ENCODE measurements at regions not wholly inside any gene's neighbourhood (a gene's known extent, or its start where the extent isn't known, plus 50 kb on each side); places are given as distances from the start of the nearest gene placed in this dataset.

- TF ChIP-seq, protein P1, sequence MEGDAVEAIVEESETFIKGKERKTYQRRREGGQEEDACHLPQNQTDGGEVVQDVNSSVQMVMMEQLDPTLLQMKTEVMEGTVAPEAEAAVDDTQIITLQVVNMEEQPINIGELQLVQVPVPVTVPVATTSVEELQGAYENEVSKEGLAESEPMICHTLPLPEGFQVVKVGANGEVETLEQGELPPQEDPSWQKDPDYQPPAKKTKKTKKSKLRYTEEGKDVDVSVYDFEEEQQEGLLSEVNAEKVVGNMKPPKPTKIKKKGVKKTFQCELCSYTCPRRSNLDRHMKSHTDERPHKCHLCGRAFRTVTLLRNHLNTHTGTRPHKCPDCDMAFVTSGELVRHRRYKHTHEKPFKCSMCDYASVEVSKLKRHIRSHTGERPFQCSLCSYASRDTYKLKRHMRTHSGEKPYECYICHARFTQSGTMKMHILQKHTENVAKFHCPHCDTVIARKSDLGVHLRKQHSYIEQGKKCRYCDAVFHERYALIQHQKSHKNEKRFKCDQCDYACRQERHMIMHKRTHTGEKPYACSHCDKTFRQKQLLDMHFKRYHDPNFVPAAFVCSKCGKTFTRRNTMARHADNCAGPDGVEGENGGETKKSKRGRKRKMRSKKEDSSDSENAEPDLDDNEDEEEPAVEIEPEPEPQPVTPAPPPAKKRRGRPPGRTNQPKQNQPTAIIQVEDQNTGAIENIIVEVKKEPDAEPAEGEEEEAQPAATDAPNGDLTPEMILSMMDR (IDR thresholded peaks at IDR 0.05) = no peak
- no peak for TF ChIP-seq EZH2 (IDR thresholded peaks at IDR 0.05)
These were observed 189.3 kb downstream of the IRF8 start for GRCh38 chr16:86088287-86088686.

Data from neural progenitor cell (in vitro differentiated cells).